ENCODE measurements at regions not wholly inside any gene's neighbourhood (a gene's known extent, or its start where the extent isn't known, plus 50 kb on each side); places are given as distances from the start of the nearest gene placed in this dataset.

DNA sequence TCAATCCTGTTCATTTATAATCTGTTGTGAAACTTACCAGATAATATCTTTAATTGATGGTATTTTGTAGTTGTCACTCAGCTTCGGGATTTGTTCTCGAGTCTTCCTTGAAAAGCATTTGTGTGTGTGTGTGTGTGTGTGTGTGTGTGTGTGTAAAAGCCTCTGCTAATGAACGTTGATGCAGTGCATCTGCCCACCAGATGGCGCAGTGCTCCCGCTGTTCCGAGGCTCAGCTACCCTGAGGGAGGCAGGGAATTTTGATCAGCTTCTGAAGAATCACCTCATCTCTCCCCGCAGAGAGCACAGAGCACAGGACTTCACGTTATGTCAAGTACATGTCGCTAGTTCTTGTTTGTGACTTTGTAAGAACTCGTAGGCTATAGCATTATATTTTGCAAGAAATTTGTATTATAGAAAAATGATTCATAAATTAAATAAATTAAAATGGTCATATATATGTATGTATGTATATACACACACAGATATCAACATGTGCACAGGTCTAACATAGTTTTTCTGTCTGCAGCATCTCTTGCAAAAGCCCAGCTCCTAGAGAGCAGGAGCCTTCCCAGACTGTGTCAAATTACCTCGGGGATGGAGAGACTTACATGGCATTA lies 316.7 kb upstream of the IGFBP7 start:
- Histone ChIP-seq H3K27me3 (ENCODE audit: insufficient read depth, low read length) (no peaks in the 10 kb centered on the region), H3K4me3 (ENCODE audit: low read length) (no peak overlapping the region), H3K9ac (ENCODE audit: low read depth, low read length) (no peak overlapping the region), H3K27ac (ENCODE audit: low read length) (no peak overlapping the region), H3K4me1 (ENCODE audit: insufficient read depth, low read length) (no peaks in the 10 kb centered on the region), H3K36me3 (ENCODE audit: insufficient read depth, low read depth, low read length) (no peaks in the 10 kb centered on the region), H3K9me3 (ENCODE audit: insufficient read depth, low read depth, low read length) (peaks cover 10% of the 10 kb centered on the region)

GRCh38 chr4:57425610-57426009 lies 315.4 kb upstream of the IGFBP7 start:
- no peak overlapping the region for H3K9ac ChIP-seq (ENCODE audit: low read depth, low read length)
- H3K27me3 ChIP-seq (ENCODE audit: insufficient read depth, low read length) = no peaks in the 10 kb centered on the region
- peaks cover 10% of the 10 kb centered on the region for H3K9me3 ChIP-seq (ENCODE audit: insufficient read depth, low read depth, low read length)
- H3K36me3 ChIP-seq (ENCODE audit: insufficient read depth, low read depth, low read length) = no peaks in the 10 kb centered on the region
- no peak overlapping the region for H3K27ac ChIP-seq (ENCODE audit: low read length)
- H3K4me3 ChIP-seq (ENCODE audit: low read length) = no peak overlapping the region
- no peaks in the 10 kb centered on the region for H3K4me1 ChIP-seq (ENCODE audit: insufficient read depth, low read length)

DNA sequence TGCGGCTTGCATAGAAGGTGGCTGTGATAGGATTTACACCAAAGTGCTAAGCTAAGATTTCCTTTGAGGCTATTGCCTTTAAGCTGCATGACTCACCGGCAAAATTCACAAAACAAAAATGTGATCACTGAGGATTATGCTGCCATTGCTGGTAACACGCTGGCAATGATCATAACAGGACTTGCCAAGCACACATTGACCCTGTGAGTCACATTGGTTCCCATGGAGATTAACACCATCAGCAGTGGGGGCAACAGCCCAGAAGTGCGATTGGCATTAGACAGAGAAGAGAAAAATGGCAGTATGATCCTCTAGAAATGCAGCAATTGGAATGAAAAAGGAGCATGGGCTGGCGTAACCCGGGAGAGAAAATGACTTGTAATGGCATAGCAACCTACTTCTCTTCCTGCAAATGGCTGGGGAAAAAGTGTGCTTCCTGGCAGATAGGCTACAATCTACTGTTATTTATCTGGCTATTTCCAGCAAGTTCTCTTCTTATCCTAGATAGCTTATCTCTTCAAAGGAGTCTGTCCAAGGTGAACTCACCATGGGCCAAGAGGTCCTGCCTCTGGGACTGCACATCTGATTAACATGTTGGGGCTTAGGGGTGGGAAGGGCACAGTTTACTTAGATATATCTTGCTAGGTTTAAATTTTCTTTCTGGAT lies 314.2 kb upstream of the IGFBP7 start:
- Histone ChIP-seq H3K27me3 (ENCODE audit: insufficient read depth, low read length) (no peaks in the 10 kb centered on the region), H3K9me3 (ENCODE audit: insufficient read depth, low read depth, low read length) (peaks cover 10% of the 10 kb centered on the region), H3K27ac (ENCODE audit: low read length) (no peak overlapping the region), H3K4me1 (ENCODE audit: insufficient read depth, low read length) (no peaks in the 10 kb centered on the region), H3K4me3 (ENCODE audit: low read length) (no peak overlapping the region), H3K9ac (ENCODE audit: low read depth, low read length) (no peak overlapping the region), H3K36me3 (ENCODE audit: insufficient read depth, low read depth, low read length) (no peaks in the 10 kb centered on the region)

- no peaks in the 10 kb centered on the region for H3K4me1 ChIP-seq (ENCODE audit: insufficient read depth, low read length)
- H3K9me3 ChIP-seq (ENCODE audit: insufficient read depth, low read depth, low read length) = peaks cover 10% of the 10 kb centered on the region
- no peak overlapping the region for H3K4me3 ChIP-seq (ENCODE audit: low read length)
- no peaks in the 10 kb centered on the region for H3K36me3 ChIP-seq (ENCODE audit: insufficient read depth, low read depth, low read length)
- H3K9ac ChIP-seq (ENCODE audit: low read depth, low read length) = no peak overlapping the region
- no peaks in the 10 kb centered on the region for H3K27me3 ChIP-seq (ENCODE audit: insufficient read depth, low read length)
- H3K27ac ChIP-seq (ENCODE audit: low read length) = no peak overlapping the region
Measured at GRCh38 chr4:57418133-57418532, 307.9 kb upstream of the IGFBP7 start.

- Histone ChIP-seq H3K4me1 (ENCODE audit: insufficient read depth, low read length) (no peaks in the 10 kb centered on the region), H3K4me3 (ENCODE audit: low read length) (no peak overlapping the region), H3K27me3 (ENCODE audit: insufficient read depth, low read length) (no peaks in the 10 kb centered on the region), H3K27ac (ENCODE audit: low read length) (no peak overlapping the region), H3K36me3 (ENCODE audit: insufficient read depth, low read depth, low read length) (no peaks in the 10 kb centered on the region), H3K9ac (ENCODE audit: low read depth, low read length) (no peak overlapping the region), H3K9me3 (ENCODE audit: insufficient read depth, low read depth, low read length) (no peaks in the 10 kb centered on the region)
Measured at GRCh38 chr4:57412259-57413054, 302.3 kb upstream of the IGFBP7 start.

- no peak overlapping the region for H3K9ac ChIP-seq (ENCODE audit: low read depth, low read length)
- H3K36me3 ChIP-seq (ENCODE audit: insufficient read depth, low read depth, low read length) = no peaks in the 10 kb centered on the region
- no peaks in the 10 kb centered on the region for H3K9me3 ChIP-seq (ENCODE audit: insufficient read depth, low read depth, low read length)
- H3K4me1 ChIP-seq (ENCODE audit: insufficient read depth, low read length) = no peaks in the 10 kb centered on the region
- no peak overlapping the region for H3K27ac ChIP-seq (ENCODE audit: low read length)
- H3K27me3 ChIP-seq (ENCODE audit: insufficient read depth, low read length) = no peaks in the 10 kb centered on the region
- no peak overlapping the region for H3K4me3 ChIP-seq (ENCODE audit: low read length)
Measured at GRCh38 chr4:57410331-57411052, 300.3 kb upstream of the IGFBP7 start.

GRCh38 chr4:57405359-57405758 lies 295.2 kb upstream of the IGFBP7 start:
- Histone ChIP-seq H3K36me3 (ENCODE audit: insufficient read depth, low read depth, low read length) (no peaks in the 10 kb centered on the region), H3K9me3 (ENCODE audit: insufficient read depth, low read depth, low read length) (no peaks in the 10 kb centered on the region), H3K27ac (ENCODE audit: low read length) (no peak overlapping the region), H3K27me3 (ENCODE audit: insufficient read depth, low read length) (no peaks in the 10 kb centered on the region), H3K4me1 (ENCODE audit: insufficient read depth, low read length) (peaks cover 6% of the 10 kb centered on the region; the same call in 1 of the 2 replicates), H3K4me3 (ENCODE audit: low read length) (no peak overlapping the region), H3K9ac (ENCODE audit: low read depth, low read length) (no peak overlapping the region)

DNA sequence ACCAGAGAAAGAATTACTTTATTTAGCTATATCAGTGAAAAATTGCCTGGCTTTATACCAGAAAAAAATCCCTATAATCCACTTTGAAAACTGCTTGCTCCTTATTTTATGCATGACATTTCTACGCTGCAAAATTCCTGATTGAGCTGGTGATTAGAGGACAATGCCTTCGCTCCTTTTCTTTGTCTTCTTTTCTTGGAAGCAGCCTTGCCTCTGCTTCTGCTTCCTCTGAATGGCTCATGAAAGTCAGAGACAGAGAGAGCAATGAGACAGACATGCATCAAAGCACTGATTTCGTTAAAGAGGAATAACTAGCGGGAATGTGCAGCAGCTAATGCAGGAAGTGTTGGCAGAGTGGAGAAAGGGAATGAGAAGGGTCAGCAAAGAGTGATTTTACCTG lies 294.3 kb upstream of the IGFBP7 start:
- no peak overlapping the region for H3K9ac ChIP-seq (ENCODE audit: low read depth, low read length)
- no peaks in the 10 kb centered on the region for H3K36me3 ChIP-seq (ENCODE audit: insufficient read depth, low read depth, low read length)
- no peak overlapping the region for H3K4me3 ChIP-seq (ENCODE audit: low read length)
- H3K27me3 ChIP-seq (ENCODE audit: insufficient read depth, low read length) = no peaks in the 10 kb centered on the region
- H3K4me1 ChIP-seq (ENCODE audit: insufficient read depth, low read length) = peaks cover 6% of the 10 kb centered on the region; the same call in 1 of the 2 replicates
- no peaks in the 10 kb centered on the region for H3K9me3 ChIP-seq (ENCODE audit: insufficient read depth, low read depth, low read length)
- H3K27ac ChIP-seq (ENCODE audit: low read length) = no peak overlapping the region

DNA sequence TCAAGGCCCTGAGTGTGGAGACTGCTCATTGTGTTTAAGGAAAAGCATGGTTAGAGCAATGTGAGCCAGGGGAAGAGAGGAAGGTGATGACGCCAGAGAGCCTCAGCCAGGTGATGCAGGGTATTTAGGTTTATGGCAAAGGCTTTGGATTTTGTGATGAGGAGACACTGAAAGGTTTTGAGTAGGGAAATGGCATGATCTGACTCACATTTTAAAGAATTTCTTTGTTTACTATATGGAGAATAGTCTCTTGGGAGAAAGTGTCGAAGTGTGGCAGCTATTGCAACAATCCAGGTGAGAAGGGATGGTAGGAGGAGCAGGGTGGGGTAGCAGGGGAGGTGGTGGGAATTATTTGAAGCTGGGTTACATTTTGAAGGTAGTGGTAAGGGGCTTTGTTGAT lies 293.4 kb upstream of the IGFBP7 start:
- no peaks in the 10 kb centered on the region for H3K9me3 ChIP-seq (ENCODE audit: insufficient read depth, low read depth, low read length)
- no peak overlapping the region for H3K9ac ChIP-seq (ENCODE audit: low read depth, low read length)
- peaks cover 6% of the 10 kb centered on the region; the same call in 1 of the 2 replicates for H3K4me1 ChIP-seq (ENCODE audit: insufficient read depth, low read length)
- no peaks in the 10 kb centered on the region for H3K27me3 ChIP-seq (ENCODE audit: insufficient read depth, low read length)
- H3K27ac ChIP-seq (ENCODE audit: low read length) = no peak overlapping the region
- no peaks in the 10 kb centered on the region for H3K36me3 ChIP-seq (ENCODE audit: insufficient read depth, low read depth, low read length)
- H3K4me3 ChIP-seq (ENCODE audit: low read length) = no peak overlapping the region

DNA sequence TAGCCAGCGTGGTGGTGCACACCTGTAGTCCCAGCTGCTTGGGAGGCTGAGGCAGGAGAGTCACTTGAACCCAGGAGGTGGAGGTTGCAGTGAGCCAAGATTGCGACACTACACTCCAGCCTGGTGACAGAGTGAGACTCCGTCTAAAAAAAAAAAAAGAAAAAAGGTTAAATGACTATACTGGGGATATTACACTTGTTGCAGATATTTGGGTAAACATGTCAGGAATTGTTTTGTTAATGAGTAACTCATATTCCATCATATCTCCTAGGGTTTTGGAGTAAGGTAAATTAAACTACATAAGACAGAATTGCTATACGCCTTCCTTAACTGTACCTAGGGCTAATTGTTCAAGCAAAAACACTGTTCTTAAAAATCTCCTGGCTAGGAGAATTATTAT lies 291.4 kb upstream of the IGFBP7 start:
- Histone ChIP-seq H3K4me1 (ENCODE audit: insufficient read depth, low read length) (peaks cover 6% of the 10 kb centered on the region; the same call in 1 of the 2 replicates), H3K36me3 (ENCODE audit: insufficient read depth, low read depth, low read length) (no peaks in the 10 kb centered on the region), H3K27me3 (ENCODE audit: insufficient read depth, low read length) (no peaks in the 10 kb centered on the region), H3K9me3 (ENCODE audit: insufficient read depth, low read depth, low read length) (no peaks in the 10 kb centered on the region), H3K9ac (ENCODE audit: low read depth, low read length) (no peak overlapping the region), H3K4me3 (ENCODE audit: low read length) (no peak overlapping the region), H3K27ac (ENCODE audit: low read length) (no peak overlapping the region)

GRCh38 chr4:57378766-57379165 lies 268.6 kb upstream of the IGFBP7 start:
- no peak overlapping the region for H3K9ac ChIP-seq (ENCODE audit: low read depth, low read length)
- H3K4me3 ChIP-seq (ENCODE audit: low read length) = no peak overlapping the region
- no peaks in the 10 kb centered on the region for H3K4me1 ChIP-seq (ENCODE audit: insufficient read depth, low read length)
- no peaks in the 10 kb centered on the region for H3K36me3 ChIP-seq (ENCODE audit: insufficient read depth, low read depth, low read length)
- H3K27ac ChIP-seq (ENCODE audit: low read length) = no peak overlapping the region
- H3K9me3 ChIP-seq (ENCODE audit: insufficient read depth, low read depth, low read length) = peaks cover 6% of the 10 kb centered on the region
- no peaks in the 10 kb centered on the region for H3K27me3 ChIP-seq (ENCODE audit: insufficient read depth, low read length)
